SU-DHL-6 (cell line): ENCODE measurements at regions not wholly inside any gene's neighbourhood (a gene's known extent, or its start where the extent isn't known, plus 50 kb on each side); places are given as distances from the start of the nearest gene placed in this dataset.

Source experiments
- H2AFZ ChIP-seq: fragments of 200-600 bp; sonication (generic); 2 replicates; pipeline ENCODE4 v1.6.1; 2014; ENCODE audit warnings: low read depth, mild to moderate bottlenecking, moderate library complexity, mixed read lengths, antibody characterized with exemption, low read length; ENCODE audit not compliant: severe bottlenecking
- H3F3A ChIP-seq: fragments of 200-600 bp; shearing (Covaris generic); 2 replicates; pipeline ENCODE4 v1.6.0; 2016; ENCODE audit warnings: antibody characterized with exemption, mild to moderate bottlenecking; ENCODE audit not compliant: insufficient read depth
- H3K27ac ChIP-seq: fragments of 200-600 bp; sonication (generic); 2 replicates; pipeline ENCODE4 v1.5.1; 2016; ENCODE audit warnings: low read depth, mild to moderate bottlenecking, low read length, moderate library complexity, mixed read lengths
- H3K27me3 ChIP-seq: fragments of 200-600 bp; sonication (generic), shearing (Covaris generic); 2 replicates; pipeline ENCODE4 v1.6.0; 2014; ENCODE audit warnings: mild to moderate bottlenecking, low read length
- H3K36me3 ChIP-seq: fragments of 200-600 bp; sonication (generic); 2 replicates; pipeline ENCODE4 v1.6.1; 2014; ENCODE audit warnings: mild to moderate bottlenecking, low read length, mixed read lengths
- H3K4me2 ChIP-seq: fragments of 300-600, 200-600 bp; shearing (Covaris generic), sonication (generic); 2 replicates; pipeline ENCODE4 v1.6.0; 2014; ENCODE audit warnings: low read length, low read depth, mild to moderate bottlenecking; ENCODE audit not compliant: poor library complexity, severe bottlenecking
- H3K4me3 ChIP-seq: fragments of 200-600 bp; sonication (generic); 2 replicates; pipeline ENCODE4 v1.5.1; 2014; ENCODE audit warnings: antibody characterized with exemption, low read length, mild to moderate bottlenecking, mixed read lengths; ENCODE audit not compliant: insufficient read depth, poor library complexity, severe bottlenecking
- H3K79me2 ChIP-seq: fragments of 200-600 bp; sonication (generic); 2 replicates; pipeline ENCODE4 v1.6.1; 2014; ENCODE audit warnings: mild to moderate bottlenecking, low read length, moderate library complexity; ENCODE audit not compliant: insufficient read depth
- H3K9ac ChIP-seq: fragments of 200-600 bp; sonication (generic); 2 replicates; pipeline ENCODE4 v1.7.0; 2014; ENCODE audit warnings: mild to moderate bottlenecking, low read length
- H3K9me2 ChIP-seq: fragments of 200-600 bp; sonication (generic); replicated peaks from 2 replicates; pipeline ENCODE4 v1.6.1; 2014; ENCODE audit warnings: low read length; ENCODE audit not compliant: insufficient read depth
- H3K9me3 ChIP-seq: fragments of 200-600 bp; sonication (generic); 2 replicates; pipeline ENCODE4 v1.6.1; 2014; ENCODE audit warnings: low read length, mixed read lengths; ENCODE audit not compliant: insufficient read depth
- H4K20me1 ChIP-seq: fragments of 200-600 bp; sonication (generic); 2 replicates; pipeline ENCODE4 v1.6.1; 2014; ENCODE audit warnings: low read depth, mild to moderate bottlenecking, antibody characterized with exemption, low read length, moderate library complexity, mixed read lengths
- CTCF ChIP-seq: fragments of 200-600 bp; sonication (generic); IDR thresholded peaks from one replicate; pipeline ENCODE4 v1.5.1; 2017; ENCODE audit warnings: antibody characterized with exemption, mild to moderate bottlenecking, low read length, moderate library complexity; ENCODE audit not compliant: insufficient read depth, poor library complexity, severe bottlenecking
- EZH2phosphoT487 ChIP-seq: fragments of 200-600 bp; sonication (generic), shearing (Covaris generic); conservative IDR thresholded peaks from 2 replicates; pipeline ENCODE4 v1.6.1; 2018; ENCODE audit warnings: mild to moderate bottlenecking, antibody characterized with exemption, low read length, moderate library complexity, mixed read lengths

- Histone ChIP-seq H3K9ac (no peak overlapping the region), H3K36me3 (no peaks in the 10 kb centered on the region), H3F3A (no peaks in the 10 kb centered on the region), H3K9me2 (no peaks in the 10 kb centered on the region), H3K9me3 (no peaks in the 10 kb centered on the region), H3K27me3 (no peaks in the 10 kb centered on the region), H3K27ac (no peak overlapping the region), H2AFZ (no peak overlapping the region), H3K79me2 (no peaks in the 10 kb centered on the region), H3K4me2 (no peak overlapping the region), H3K4me3 (no peak overlapping the region), H4K20me1 (no peaks in the 10 kb centered on the region)
- TF ChIP-seq CTCF (no peak), EZH2phosphoT487 (no peak)
Observed at GRCh38 chr11:112369916-112370315, 109.3 kb upstream of the PLET1 start.

- Histone ChIP-seq H4K20me1 (no peaks in the 10 kb centered on the region), H2AFZ (no peak overlapping the region), H3K9me3 (no peaks in the 10 kb centered on the region), H3K4me2 (no peak overlapping the region), H3K9ac (no peak overlapping the region), H3K4me3 (no peak overlapping the region), H3K27me3 (no peaks in the 10 kb centered on the region), H3K36me3 (no peaks in the 10 kb centered on the region), H3K79me2 (no peaks in the 10 kb centered on the region), H3F3A (no peaks in the 10 kb centered on the region), H3K9me2 (no peaks in the 10 kb centered on the region), H3K27ac (no peak overlapping the region)
- TF ChIP-seq CTCF (no peak), EZH2phosphoT487 (no peak)
Observed at GRCh38 chr11:112374486-112375140, 114.0 kb upstream of the PLET1 start.

GRCh38 chr11:112377946-112378345 is 117.3 kb upstream of the PLET1 start:
- TF ChIP-seq EZH2phosphoT487 (no peak), CTCF (no peak)
- H3K27ac ChIP-seq = no peak overlapping the region
- no peaks in the 10 kb centered on the region for H4K20me1 ChIP-seq
- H3K9ac ChIP-seq = no peak overlapping the region
- no peaks in the 10 kb centered on the region for H3K9me3 ChIP-seq
- no peaks in the 10 kb centered on the region for H3K27me3 ChIP-seq
- H3K4me3 ChIP-seq = no peak overlapping the region
- H3K79me2 ChIP-seq = no peaks in the 10 kb centered on the region
- H3K9me2 ChIP-seq = no peaks in the 10 kb centered on the region
- H3K36me3 ChIP-seq = no peaks in the 10 kb centered on the region
- H2AFZ ChIP-seq = no peak overlapping the region
- no peaks in the 10 kb centered on the region for H3F3A ChIP-seq
- no peak overlapping the region for H3K4me2 ChIP-seq
